ENCODE measurements at regions not wholly inside any gene's neighbourhood (a gene's known extent, or its start where the extent isn't known, plus 50 kb on each side); places are given as distances from the start of the nearest gene placed in this dataset.
"Not testable (repeated sequence)": the region's sequence is repeated elsewhere in the genome, so short reads cannot be mapped to it uniquely, and the experiment has no call there.

- H3K9me3 ChIP-seq = peaks cover 0 to 15% (median 0%) of the 10 kb centered on the region in 3 donors
- no peaks in the 10 kb centered on the region for H3K36me3 ChIP-seq
- H3K27ac ChIP-seq = no peak overlapping the region
- TF ChIP-seq POLR2A (IDR thresholded peaks at IDR 0.05) = no peak
- no peak for TF ChIP-seq EP300 (IDR thresholded peaks at IDR 0.05)
- TF ChIP-seq CTCF (IDR thresholded peaks at IDR 0.05) = no peak
- no peak for TF ChIP-seq POLR2AphosphoS5 (IDR thresholded peaks at IDR 0.05)
- WGBS, 2 donors (ENCODE audit: low coverage in 1 of 2) = 82 to 86% methylated on average over 2 of the region's 3 CpGs
- H3K27me3 ChIP-seq = no peaks in the 10 kb centered on the region
- no peak for ATAC-seq
- H3K4me3 ChIP-seq = no peak overlapping the region
- H3K4me1 ChIP-seq = no peaks in the 10 kb centered on the region
Observed at GRCh38 chr4:45423896-45424295, 697.5 kb upstream of the GNPDA2 start.

- WGBS, 2 donors (ENCODE audit: low coverage in 1 of 2) = no CpG with 5 or more reads among the region's 21 CpGs
- peaks cover 0 to 15% (median 0%) of the 10 kb centered on the region in 3 donors for H3K9me3 ChIP-seq
- H3K27ac ChIP-seq, ATAC-seq, H3K36me3 ChIP-seq, H3K4me1 ChIP-seq, H3K4me3 ChIP-seq, H3K27me3 ChIP-seq: not testable (repeated sequence)
Observed at GRCh38 chr4:45420091-45420674, 693.8 kb upstream of the GNPDA2 start.

GRCh38 chr4:45410701-45411210 lies 684.4 kb upstream of the GNPDA2 start:
- 46 to 80% methylated on average over 2 to 5 of the region's 5 CpGs for WGBS, 2 donors (ENCODE audit: low coverage in 1 of 2)
- H3K9me3 ChIP-seq = no peaks in the 10 kb centered on the region

GRCh38 chr4:45409536-45409935 lies 683.2 kb upstream of the GNPDA2 start:
- no peak for TF ChIP-seq CTCF (IDR thresholded peaks at IDR 0.05)
- TF ChIP-seq EP300 (IDR thresholded peaks at IDR 0.05) = no peak
- TF ChIP-seq POLR2AphosphoS5 (IDR thresholded peaks at IDR 0.05) = no peak
- TF ChIP-seq POLR2A (IDR thresholded peaks at IDR 0.05) = no peak
- WGBS, 2 donors (ENCODE audit: low coverage in 1 of 2) = 56 to 60% methylated on average over 1 of the region's 1 CpG
- ATAC-seq = no peak

More at GRCh38 chr4:45410701-45411210, 684.4 kb upstream of the GNPDA2 start:
- ATAC-seq = no peak
- H3K27ac ChIP-seq = no peak overlapping the region
- no peaks in the 10 kb centered on the region for H3K36me3 ChIP-seq
- H3K4me1 ChIP-seq = no peaks in the 10 kb centered on the region
- TF ChIP-seq CTCF (IDR thresholded peaks at IDR 0.05) (no peak), POLR2AphosphoS5 (IDR thresholded peaks at IDR 0.05) (no peak), EP300 (IDR thresholded peaks at IDR 0.05) (no peak), POLR2A (IDR thresholded peaks at IDR 0.05) (no peak)
- H3K4me3 ChIP-seq = no peak overlapping the region
- no peaks in the 10 kb centered on the region for H3K27me3 ChIP-seq

GRCh38 chr4:45408996-45409395 lies 682.6 kb upstream of the GNPDA2 start:
- Histone ChIP-seq H3K4me3 (no peak overlapping the region), H3K27me3 (no peaks in the 10 kb centered on the region), H3K4me1 (no peaks in the 10 kb centered on the region), H3K27ac (no peak overlapping the region), H3K36me3 (no peaks in the 10 kb centered on the region), H3K9me3 (no peaks in the 10 kb centered on the region)
- no peak for ATAC-seq
- WGBS, 2 donors (ENCODE audit: low coverage in 1 of 2) = 72 to 75% methylated on average over 2 of the region's 2 CpGs
- TF ChIP-seq CTCF (IDR thresholded peaks at IDR 0.05) (no peak), POLR2A (IDR thresholded peaks at IDR 0.05) (no peak), EP300 (IDR thresholded peaks at IDR 0.05) (no peak), POLR2AphosphoS5 (IDR thresholded peaks at IDR 0.05) (no peak)

More at GRCh38 chr4:45409536-45409935, 683.2 kb upstream of the GNPDA2 start:
- H3K4me1 ChIP-seq = no peaks in the 10 kb centered on the region
- no peak overlapping the region for H3K27ac ChIP-seq
- no peaks in the 10 kb centered on the region for H3K27me3 ChIP-seq
- no peak overlapping the region for H3K4me3 ChIP-seq
- no peaks in the 10 kb centered on the region for H3K36me3 ChIP-seq
- no peaks in the 10 kb centered on the region for H3K9me3 ChIP-seq
